Thoracic aorta (tissue), 2 donors: ENCODE measurements at regions not wholly inside any gene's neighbourhood (a gene's known extent, or its start where the extent isn't known, plus 50 kb on each side); places are given as distances from the start of the nearest gene placed in this dataset.
"Not testable (repeated sequence)": the region's sequence is repeated elsewhere in the genome, so short reads cannot be mapped to it uniquely, and the experiment has no call there.

Source experiments
- ATAC-seq: fragments of 150-250 bp; one replicate; pipeline ENCODE4 v1.8.0; 2017; ENCODE audit warnings: low read depth; ENCODE audit not compliant: insufficient number of reproducible peaks, low FRiP score
- DNase-seq: peaks from one replicate; pipeline ENCODE4 v3.0.0-alpha.2; 2020; ENCODE audit warnings: low spot score
- H3K27ac ChIP-seq, 2 donors: fragments of 200-600 bp; sonication (generic); 1 replicate in 1 of 2; 2 replicates in 1 of 2; pipeline ENCODE4 v1.5.1; 2016; ENCODE audit warnings: mild to moderate bottlenecking in 2 of 2, moderate library complexity in 2 of 2
- H3K27me3 ChIP-seq: fragments of 200-600 bp; sonication (generic); replicated peaks from 2 replicates; pipeline ENCODE4 v1.6.0; 2016; ENCODE audit warnings: mild to moderate bottlenecking; ENCODE audit not compliant: insufficient read depth
- H3K36me3 ChIP-seq: fragments of 200-600 bp; sonication (generic); one replicate; pipeline ENCODE4 v1.5.1; 2016
- H3K4me1 ChIP-seq, 2 donors: fragments of 200-600 bp; sonication (generic); 1 replicate in 1 of 2; 2 replicates in 1 of 2; pipeline versions ENCODE4 v1.5.1 to v1.6.0; 2016; ENCODE audit warnings: low read depth in 2 of 2, mild to moderate bottlenecking in 1 of 2; ENCODE audit not compliant: control insufficient read depth in 1 of 2
- H3K4me3 ChIP-seq: fragments of 200-600 bp; sonication (generic); 2 replicates; pipeline ENCODE4 v1.5.1; 2016; ENCODE audit warnings: mild to moderate bottlenecking
- H3K9me3 ChIP-seq: fragments of 200-600 bp; sonication (generic); 2 replicates; pipeline ENCODE4 v1.5.1; 2016
- TF ChIP-seq, protein P1 (sequence below): fragments of 200-600 bp; sonication (generic); IDR thresholded peaks from one replicate; pipeline ENCODE4 v1.5.1; 2019; ENCODE audit warnings: antibody characterized with exemption

DNA sequence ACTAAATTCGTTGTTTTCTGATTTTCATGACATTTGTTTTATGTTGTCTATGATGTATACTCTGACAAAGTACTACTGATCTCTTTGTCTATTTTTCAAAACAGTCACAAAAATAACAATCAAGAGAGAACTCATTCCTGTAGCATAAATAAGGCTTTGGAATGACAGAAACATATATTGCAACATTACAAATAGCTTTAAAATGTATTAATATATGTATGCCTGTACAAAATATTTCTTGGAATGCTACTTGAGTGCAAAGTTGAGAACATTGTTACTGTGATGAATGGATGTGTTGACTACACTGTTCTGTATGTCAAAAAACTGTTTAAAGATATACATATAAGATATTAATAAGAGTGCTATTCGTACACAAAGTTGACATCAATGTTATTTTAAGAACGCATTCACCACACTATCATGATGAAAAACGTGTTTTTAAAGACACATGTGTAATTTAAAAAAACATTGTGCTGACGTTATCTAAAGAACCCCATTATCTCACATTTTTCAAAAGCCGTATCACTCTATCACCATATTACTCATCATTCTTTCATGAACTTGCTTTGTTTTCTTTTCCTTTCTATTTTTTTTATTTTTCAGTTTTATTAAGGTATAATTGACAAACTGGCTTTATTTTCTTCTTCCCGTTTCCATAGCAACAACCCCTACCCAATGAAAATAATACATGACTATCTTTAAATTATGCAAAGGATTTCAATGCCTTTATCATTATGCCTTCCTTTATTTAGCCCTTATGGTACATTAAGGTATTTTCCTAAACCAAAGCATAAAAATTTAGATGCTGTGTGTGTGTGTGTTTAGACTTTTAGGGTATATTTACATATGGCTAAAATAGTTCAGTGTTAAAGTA lies 918.8 kb downstream of the SLITRK1 start:
- DNase-seq = no peak
- Histone ChIP-seq H3K36me3 (no peaks in the 10 kb centered on the region), H3K27me3 (no peaks in the 10 kb centered on the region), H3K4me3 (no peak overlapping the region), H3K27ac (no peak overlapping the region), H3K4me1 (peaks cover 0 to 5% of the 10 kb centered on the region in 2 donors), H3K9me3 (no peaks in the 10 kb centered on the region)
- no peak for ATAC-seq
- TF ChIP-seq, protein P1, sequence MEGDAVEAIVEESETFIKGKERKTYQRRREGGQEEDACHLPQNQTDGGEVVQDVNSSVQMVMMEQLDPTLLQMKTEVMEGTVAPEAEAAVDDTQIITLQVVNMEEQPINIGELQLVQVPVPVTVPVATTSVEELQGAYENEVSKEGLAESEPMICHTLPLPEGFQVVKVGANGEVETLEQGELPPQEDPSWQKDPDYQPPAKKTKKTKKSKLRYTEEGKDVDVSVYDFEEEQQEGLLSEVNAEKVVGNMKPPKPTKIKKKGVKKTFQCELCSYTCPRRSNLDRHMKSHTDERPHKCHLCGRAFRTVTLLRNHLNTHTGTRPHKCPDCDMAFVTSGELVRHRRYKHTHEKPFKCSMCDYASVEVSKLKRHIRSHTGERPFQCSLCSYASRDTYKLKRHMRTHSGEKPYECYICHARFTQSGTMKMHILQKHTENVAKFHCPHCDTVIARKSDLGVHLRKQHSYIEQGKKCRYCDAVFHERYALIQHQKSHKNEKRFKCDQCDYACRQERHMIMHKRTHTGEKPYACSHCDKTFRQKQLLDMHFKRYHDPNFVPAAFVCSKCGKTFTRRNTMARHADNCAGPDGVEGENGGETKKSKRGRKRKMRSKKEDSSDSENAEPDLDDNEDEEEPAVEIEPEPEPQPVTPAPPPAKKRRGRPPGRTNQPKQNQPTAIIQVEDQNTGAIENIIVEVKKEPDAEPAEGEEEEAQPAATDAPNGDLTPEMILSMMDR = no peak

- no peak overlapping the region for H3K4me3 ChIP-seq
- TF ChIP-seq, protein P1 = no peak
- no peak for ATAC-seq
- no peaks in the 10 kb centered on the region for H3K36me3 ChIP-seq
- no peaks in the 10 kb centered on the region for H3K9me3 ChIP-seq
- H3K27ac ChIP-seq = no peak overlapping the region
- no peaks in the 10 kb centered on the region for H3K27me3 ChIP-seq
- DNase-seq = no peak
- peaks cover 0 to 5% of the 10 kb centered on the region in 2 donors for H3K4me1 ChIP-seq
These were observed 919.9 kb downstream of the SLITRK1 start for GRCh38 chr13:82962397-82962796.

- Histone ChIP-seq H3K4me3 (no peak overlapping the region), H3K36me3 (no peaks in the 10 kb centered on the region), H3K27ac (no peak overlapping the region), H3K4me1 (peaks cover 0 to 5% of the 10 kb centered on the region in 2 donors), H3K27me3 (no peaks in the 10 kb centered on the region), H3K9me3 (no peaks in the 10 kb centered on the region)
- TF ChIP-seq, protein P1 = no peak
- no peak for ATAC-seq
- no peak for DNase-seq
These were observed 920.5 kb downstream of the SLITRK1 start for GRCh38 chr13:82961757-82962156.

DNA sequence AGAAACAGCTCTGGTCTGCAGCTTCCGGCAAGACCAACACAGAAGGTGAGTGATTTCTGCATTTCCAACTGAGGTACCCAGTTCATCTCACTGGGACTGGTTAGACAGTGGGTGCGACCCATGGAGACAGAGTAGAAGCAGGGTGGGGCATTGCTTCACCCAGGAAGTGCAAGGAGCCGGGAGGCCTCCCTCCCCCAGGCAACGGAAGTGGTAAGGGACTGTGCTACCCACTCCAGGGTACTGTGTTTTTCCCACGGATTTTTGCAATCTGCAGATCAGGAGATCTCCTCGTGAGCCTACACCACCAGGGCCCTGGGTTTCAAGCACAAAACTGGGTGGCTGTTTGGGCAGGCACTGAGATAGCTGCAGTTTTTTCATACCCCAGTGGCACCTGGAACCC lies 929.9 kb downstream of the SLITRK1 start:
- H3K27ac ChIP-seq, DNase-seq: not testable (repeated sequence)

GRCh38 chr13:82947683-82948082 lies 934.6 kb downstream of the SLITRK1 start:
- TF ChIP-seq, protein P1 = no peak
- Histone ChIP-seq H3K4me3 (no peak overlapping the region), H3K36me3 (no peaks in the 10 kb centered on the region), H3K27ac (no peak overlapping the region), H3K27me3 (no peaks in the 10 kb centered on the region), H3K9me3 (no peaks in the 10 kb centered on the region), H3K4me1 (peaks cover 6 to 19% of the 10 kb centered on the region in 2 donors)
- DNase-seq = no peak
- ATAC-seq = no peak

More for the DNA sequence above, 929.9 kb downstream of the SLITRK1 start:
- not testable (repeated sequence) for ATAC-seq, H3K4me1 ChIP-seq, H3K4me3 ChIP-seq, H3K9me3 ChIP-seq, H3K27me3 ChIP-seq, H3K36me3 ChIP-seq
